Eye (tissue), 1 donor: ENCODE measurements at regions not wholly inside any gene's neighbourhood (a gene's known extent, or its start where the extent isn't known, plus 50 kb on each side); places are given as distances from the start of the nearest gene placed in this dataset.

Source experiments
- DNase-seq: peaks from one replicate; pipeline ENCODE4 v3.0.0-alpha.2; 2015

GRCh38 chr2:65724336-65724735 lies 291.9 kb upstream of the SPRED2 start:
- DNase-seq, result no peak

GRCh38 chr2:65722028-65722778 lies 289.8 kb upstream of the SPRED2 start:
- DNase-seq, result peak; percentile 83

- DNase-seq, result no peak
Observed at GRCh38 chr2:65716698-65717097, 284.3 kb upstream of the SPRED2 start.

- DNase-seq, result no peak
Observed at GRCh38 chr2:65715323-65715722, 282.9 kb upstream of the SPRED2 start.

- DNase-seq, result no peak
Observed at GRCh38 chr2:65714866-65715265, 282.5 kb upstream of the SPRED2 start.

GRCh38 chr2:65711863-65712262 lies 279.5 kb upstream of the SPRED2 start:
- no peak for DNase-seq

- DNase-seq, result no peak
Observed at GRCh38 chr2:65710779-65711295, 278.4 kb upstream of the SPRED2 start.

- DNase-seq, result no peak
Observed at GRCh38 chr2:65710356-65710755, 278.0 kb upstream of the SPRED2 start.

- no peak for DNase-seq
Observed at GRCh38 chr2:65708086-65708485, 275.7 kb upstream of the SPRED2 start.

- DNase-seq, result no peak
Observed at GRCh38 chr2:65706411-65706810, 274.0 kb upstream of the SPRED2 start.

- DNase-seq, result peak; percentile 49
Observed at GRCh38 chr2:65701191-65701590, 268.8 kb upstream of the SPRED2 start.

GRCh38 chr2:65700720-65701119 lies 268.3 kb upstream of the SPRED2 start:
- peak; percentile 48 for DNase-seq

- no peak for DNase-seq
Observed at GRCh38 chr2:65700004-65700651, 267.7 kb upstream of the SPRED2 start.

- no peak for DNase-seq
Observed at GRCh38 chr2:65691816-65692215, 259.4 kb upstream of the SPRED2 start.

GRCh38 chr2:65688141-65688886 lies 255.9 kb upstream of the SPRED2 start:
- peak; percentile 22 for DNase-seq

- DNase-seq, result no peak
Observed at GRCh38 chr2:65687614-65688013, 255.2 kb upstream of the SPRED2 start.

GRCh38 chr2:65686928-65687521 lies 254.6 kb upstream of the SPRED2 start:
- peak; percentile 22 for DNase-seq

GRCh38 chr2:65681503-65681902 lies 249.1 kb upstream of the SPRED2 start:
- no peak for DNase-seq

GRCh38 chr2:65678779-65679391 lies 246.5 kb upstream of the SPRED2 start:
- DNase-seq, result no peak

GRCh38 chr2:65675350-65675749 lies 243.0 kb upstream of the SPRED2 start:
- DNase-seq, result no peak

GRCh38 chr2:65671670-65672242 lies 239.4 kb upstream of the SPRED2 start:
- no peak for DNase-seq

- DNase-seq, result no peak
Observed at GRCh38 chr2:65669574-65669973, 237.2 kb upstream of the SPRED2 start.
